Esophagus squamous epithelium (tissue), 5 donors: ENCODE measurements at regions not wholly inside any gene's neighbourhood (a gene's known extent, or its start where the extent isn't known, plus 50 kb on each side); places are given as distances from the start of the nearest gene placed in this dataset.

ENCODE experiments used
- DNase-seq: peaks from one replicate; lab custom pipeline; 2025; lab: John Stamatoyannopoulos, UW
- H3K27ac ChIP-seq, 4 donors: fragments of 200-600 bp; sonication (generic); one replicate each; pipeline ENCODE4 v1.5.1; 2016 to 2019; ENCODE audit warnings: mild to moderate bottlenecking in 1 of 4
- H3K27me3 ChIP-seq, 4 donors: fragments of 200-600 bp; sonication (generic); 1 replicate in 3 of 4; 2 replicates in 1 of 4; pipeline versions ENCODE4 v1.5.1 to v1.6.0; 2017 to 2021; ENCODE audit warnings: antibody characterized with exemption in 1 of 4
- H3K36me3 ChIP-seq, 3 donors: fragments of 200-600 bp; sonication (generic); one replicate each; pipeline ENCODE4 v1.5.1; 2016 to 2019
- H3K4me1 ChIP-seq, 3 donors: fragments of 200-600 bp; sonication (generic); one replicate each; pipeline ENCODE4 v1.5.1; 2017 to 2019
- H3K4me3 ChIP-seq, 4 donors: fragments of 200-600 bp; sonication (generic); 1 replicate in 3 of 4; 2 replicates in 1 of 4; pipeline ENCODE4 v1.5.1; 2016 to 2019; ENCODE audit warnings: mild to moderate bottlenecking in 2 of 4, moderate library complexity in 1 of 4
- H3K9me3 ChIP-seq, 3 donors: fragments of 200-600 bp; sonication (generic); one replicate each; pipeline ENCODE4 v1.5.1; 2016 to 2019
- CTCF ChIP-seq, 6 experiments: fragments of 450-650 bp in 4 of 6; fragments of 200-600 bp in 2 of 6; sonication (generic) in 2 of 6; IDR thresholded peaks; one replicate each; pipeline ENCODE4 v1.5.1; 2016 to 2019; ENCODE audit warnings: antibody characterized with exemption in 6 of 6, mild to moderate bottlenecking in 4 of 6, moderate library complexity in 4 of 6
- POLR2A ChIP-seq, 4 donors: fragments of 450-650 bp; IDR thresholded peaks; one replicate each; pipeline ENCODE4 v1.6.1; 2017; ENCODE audit warnings: antibody characterized with exemption in 4 of 4, mild to moderate bottlenecking in 4 of 4, moderate library complexity in 3 of 4
- WGBS, 2 donors: methylation state at CpG; one replicate each; pipeline ENCODE4 v1.1.5; 2018; 5-methylcytosine and 5-hydroxymethylcytosine counted together
- intact Hi-C: fragments of 100-400 bp; cut with DNase I; formaldehyde crosslinking; loops from one replicate; pipeline ENCODE4 v1.15.0; 2022
- donor health status: DM: yes; HTN: yes; CAD: no.

- Histone ChIP-seq H3K36me3 (no peaks in the 10 kb centered on the region), H3K9me3 (no peaks in the 10 kb centered on the region), H3K4me1 (peaks cover 0 to 14% (median 0%) of the 10 kb centered on the region in 3 donors), H3K4me3 (no peak overlapping the region), H3K27me3 (no peaks in the 10 kb centered on the region), H3K27ac (no peak overlapping the region)
- TF ChIP-seq CTCF (IDR thresholded peaks at IDR 0.05), result no peak
- no peak for TF ChIP-seq POLR2A (IDR thresholded peaks at IDR 0.05)
- DNase-seq, result no peak
- WGBS, 2 donors, result 75 to 79% methylated on average over 2 of the region's 2 CpGs
- intact Hi-C loops, result no loop called here
Measured at GRCh38 chr4:186940476-186940875, 216.8 kb upstream of the FAT1 start.

- Histone ChIP-seq H3K36me3 (no peaks in the 10 kb centered on the region), H3K4me1 (no peaks in the 10 kb centered on the region), H3K27ac (no peak overlapping the region), H3K27me3 (no peaks in the 10 kb centered on the region), H3K9me3 (no peaks in the 10 kb centered on the region), H3K4me3 (no peak overlapping the region)
- TF ChIP-seq CTCF (IDR thresholded peaks at IDR 0.05) (no peak), POLR2A (IDR thresholded peaks at IDR 0.05) (no peak)
- intact Hi-C loops, result no loop called here
- no peak for DNase-seq
- WGBS, 2 donors, result 56 to 66% methylated on average over 6 of the region's 6 CpGs
Measured at GRCh38 chr4:186942758-186943377, 219.2 kb upstream of the FAT1 start.

DNA sequence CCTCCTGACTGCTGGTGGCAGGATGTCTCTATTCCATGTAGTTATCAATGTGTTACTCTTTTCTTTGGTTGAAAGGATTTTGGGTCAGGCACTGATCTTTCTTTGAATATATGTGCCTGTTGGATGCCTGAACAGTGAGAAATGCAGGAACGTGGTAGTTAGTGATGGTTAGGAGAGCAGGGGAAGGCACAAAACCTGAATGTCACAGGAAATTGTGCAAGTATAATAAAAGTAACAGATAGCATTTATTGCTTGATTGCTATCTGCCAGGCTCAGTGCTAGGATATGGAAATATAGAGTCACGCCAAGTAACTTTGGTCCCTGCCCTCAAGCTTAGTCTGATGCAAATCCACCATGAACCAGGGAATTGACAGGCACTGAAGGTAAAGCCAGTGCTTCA lies 219.8 kb upstream of the FAT1 start:
- H3K4me1 ChIP-seq, result no peaks in the 10 kb centered on the region
- no peaks in the 10 kb centered on the region for H3K27me3 ChIP-seq
- no peak overlapping the region for H3K4me3 ChIP-seq
- H3K36me3 ChIP-seq, result no peaks in the 10 kb centered on the region
- no peak for DNase-seq
- H3K27ac ChIP-seq, result no peak overlapping the region
- intact Hi-C loops, result no loop called here
- TF ChIP-seq CTCF (IDR thresholded peaks at IDR 0.05) (no peak), POLR2A (IDR thresholded peaks at IDR 0.05) (no peak)
- 84 to 100% methylated on average over 2 of the region's 2 CpGs for WGBS, 2 donors
- H3K9me3 ChIP-seq, result no peaks in the 10 kb centered on the region

GRCh38 chr4:186946136-186946535 lies 222.5 kb upstream of the FAT1 start:
- Histone ChIP-seq H3K27ac (no peak overlapping the region), H3K4me3 (no peak overlapping the region), H3K36me3 (no peaks in the 10 kb centered on the region), H3K27me3 (no peaks in the 10 kb centered on the region), H3K9me3 (no peaks in the 10 kb centered on the region), H3K4me1 (no peaks in the 10 kb centered on the region)
- intact Hi-C loops, result no loop called here
- no peak for DNase-seq
- TF ChIP-seq POLR2A (IDR thresholded peaks at IDR 0.05) (no peak), CTCF (IDR thresholded peaks at IDR 0.05) (no peak)
- 86 to 94% methylated on average over 6 of the region's 6 CpGs for WGBS, 2 donors

DNA sequence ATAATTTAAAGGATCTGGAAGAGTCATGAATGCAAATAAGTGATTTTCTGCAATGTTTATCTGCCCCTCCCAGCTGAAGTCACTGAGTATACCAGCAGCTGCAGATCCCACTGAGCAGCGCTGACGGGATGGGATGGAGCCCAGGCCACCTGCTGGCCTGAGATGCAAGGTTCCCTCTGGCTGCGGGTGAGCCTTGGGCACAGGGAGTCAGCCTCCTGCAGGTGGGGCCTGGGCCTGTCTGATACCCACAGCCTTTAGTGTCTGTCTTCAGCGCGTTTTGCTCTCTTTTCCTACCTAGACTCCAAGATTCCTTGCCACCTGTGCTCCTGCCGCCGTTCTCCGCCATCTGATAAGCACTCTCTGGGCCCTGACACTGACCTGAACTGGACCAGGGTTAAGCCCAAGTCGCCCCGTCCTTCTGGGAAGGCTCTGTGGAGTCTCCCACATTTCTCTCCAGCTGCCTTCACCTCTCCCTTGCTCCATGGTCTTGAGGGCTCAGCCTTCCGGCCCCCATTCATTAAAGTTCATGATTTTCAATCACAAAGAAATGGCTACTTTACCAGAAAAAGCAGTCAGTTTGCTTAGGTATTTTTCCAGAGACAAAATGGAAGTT lies 223.1 kb upstream of the FAT1 start:
- intact Hi-C loops, result no loop called here
- Histone ChIP-seq H3K27ac (no peak overlapping the region), H3K4me3 (no peak overlapping the region), H3K27me3 (no peaks in the 10 kb centered on the region), H3K9me3 (no peaks in the 10 kb centered on the region), H3K4me1 (no peaks in the 10 kb centered on the region), H3K36me3 (no peaks in the 10 kb centered on the region)
- 78 to 88% methylated on average over 11 of the region's 11 CpGs for WGBS, 2 donors
- no peak for TF ChIP-seq POLR2A (IDR thresholded peaks at IDR 0.05)
- TF ChIP-seq CTCF (IDR thresholded peaks at IDR 0.05), result peak in 3 of 6 experiments; percentile 34 to 56 (median 40)
- no peak for DNase-seq
